GM23248 (cell line): ENCODE measurements at regions not wholly inside any gene's neighbourhood (a gene's known extent, or its start where the extent isn't known, plus 50 kb on each side); places are given as distances from the start of the nearest gene placed in this dataset.

Source experiments
- DNase-seq: peaks from one replicate; pipeline ENCODE4 v3.0.0-alpha.2; 2015
- H2AFZ ChIP-seq: fragments of 200-600 bp; sonication (generic); 2 replicates; pipeline ENCODE4 v1.6.1; 2016; ENCODE audit warnings: antibody characterized with exemption
- H3F3A ChIP-seq: fragments of 200-600 bp; sonication (generic); 2 replicates; pipeline ENCODE4 v1.6.1; 2016; ENCODE audit warnings: mild to moderate bottlenecking, antibody characterized with exemption, mixed run types; ENCODE audit not compliant: insufficient read depth
- H3K27ac ChIP-seq: fragments of 200-600 bp; sonication (generic); 2 replicates; pipeline ENCODE4 v1.5.1; 2016; ENCODE audit warnings: mild to moderate bottlenecking
- H3K27me3 ChIP-seq: fragments of 200-600 bp; sonication (generic); replicated peaks from 2 replicates; pipeline ENCODE4 v1.6.1; 2016; ENCODE audit warnings: mild to moderate bottlenecking; ENCODE audit not compliant: insufficient read depth
- H3K36me3 ChIP-seq: fragments of 200-600 bp; sonication (generic); 2 replicates; pipeline ENCODE4 v1.6.1; 2016; ENCODE audit warnings: low read depth, mild to moderate bottlenecking
- H3K4me1 ChIP-seq: fragments of 200-600 bp; sonication (generic); 2 replicates; pipeline ENCODE4 v1.6.1; 2016; ENCODE audit warnings: mild to moderate bottlenecking; ENCODE audit not compliant: insufficient read depth
- H3K4me2 ChIP-seq: fragments of 200-600 bp; sonication (generic); one replicate; pipeline ENCODE4 v1.6.1; 2016; ENCODE audit warnings: mild to moderate bottlenecking; ENCODE audit not compliant: unreplicated experiment
- H3K4me3 ChIP-seq: fragments of 200-600 bp; sonication (generic); 2 replicates; pipeline ENCODE4 v1.5.1; 2016; ENCODE audit warnings: mild to moderate bottlenecking
- H3K79me2 ChIP-seq: fragments of 200-600 bp; sonication (generic); 2 replicates; pipeline ENCODE4 v1.6.1; 2016; ENCODE audit warnings: mild to moderate bottlenecking; ENCODE audit not compliant: insufficient read depth
- H3K9ac ChIP-seq: fragments of 200-600 bp; sonication (generic); 2 replicates; pipeline ENCODE4 v1.6.1; 2016; ENCODE audit warnings: mild to moderate bottlenecking
- H3K9me2 ChIP-seq: fragments of 200-600 bp; sonication (generic); 2 replicates; pipeline ENCODE4 v1.6.1; 2016; ENCODE audit warnings: mixed run types, mild to moderate bottlenecking, moderate library complexity; ENCODE audit not compliant: insufficient read depth
- H3K9me3 ChIP-seq: fragments of 200-600 bp; sonication (generic); one replicate; pipeline ENCODE4 v1.6.1; 2017; ENCODE audit warnings: low read depth
- H4K20me1 ChIP-seq: fragments of 200-600 bp; sonication (generic); 2 replicates; pipeline ENCODE4 v1.6.0; 2016; ENCODE audit not compliant: insufficient read depth
- EZH2 ChIP-seq: fragments of 200-600 bp; sonication (generic); IDR thresholded peaks from 2 replicates; pipeline ENCODE4 v1.6.1; 2018; ENCODE audit warnings: antibody characterized with exemption, mild to moderate bottlenecking; ENCODE audit not compliant: insufficient read depth, poor library complexity, severe bottlenecking
- EZH2phosphoT487 ChIP-seq: fragments of 200-600 bp; sonication (generic); IDR thresholded peaks from 2 replicates; pipeline ENCODE4 v1.6.1; 2018; ENCODE audit warnings: antibody characterized with exemption, moderate library complexity, mild to moderate bottlenecking, low read depth; ENCODE audit not compliant: insufficient read depth
- WGBS, 2 experiments: methylation state at CpG; one replicate each; pipeline ENCODE4 v1.1.6; 2015 to 2017; ENCODE audit warnings: low lambda C conversion rate in 2 of 2, low coverage in 1 of 2; ENCODE audit errors: missing lambda C conversion rate in 2 of 2; 5-methylcytosine and 5-hydroxymethylcytosine counted together
- in situ Hi-C: fragments of 300-500 bp; cut with MboI; formaldehyde crosslinking; loops from 2 replicates; pipeline ENCODE4 v1.15.0; 2020

DNA sequence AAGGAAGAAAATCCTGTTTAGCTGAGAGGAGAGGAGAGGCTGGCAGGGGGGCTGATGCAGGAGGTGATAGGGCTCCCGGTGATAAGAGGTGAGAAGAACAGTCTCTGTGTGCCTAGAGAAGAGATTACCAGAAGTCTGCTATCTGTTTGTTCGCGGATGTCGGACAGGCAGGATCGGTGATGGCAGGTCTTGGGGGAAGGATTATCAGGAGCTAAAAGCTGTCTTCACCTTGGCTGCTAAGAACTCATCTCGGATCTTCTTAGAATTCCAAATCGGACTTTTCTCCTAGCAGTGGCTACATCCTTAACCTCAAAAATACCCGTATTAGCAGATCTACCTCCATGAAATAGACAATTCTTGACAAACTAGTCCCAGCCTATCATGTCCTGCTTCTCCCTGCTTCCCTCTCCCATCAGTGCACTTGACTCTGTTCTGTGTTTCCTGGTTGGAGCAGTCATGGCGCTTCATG is 282.1 kb upstream of the TRIB2 start:
- TF ChIP-seq EZH2phosphoT487, result no peak
- TF ChIP-seq EZH2, result no peak
- in situ Hi-C loops, result no loop called here
- WGBS, 2 experiments, result 89 to 92% methylated on average over 9 of the region's 9 CpGs

DNA sequence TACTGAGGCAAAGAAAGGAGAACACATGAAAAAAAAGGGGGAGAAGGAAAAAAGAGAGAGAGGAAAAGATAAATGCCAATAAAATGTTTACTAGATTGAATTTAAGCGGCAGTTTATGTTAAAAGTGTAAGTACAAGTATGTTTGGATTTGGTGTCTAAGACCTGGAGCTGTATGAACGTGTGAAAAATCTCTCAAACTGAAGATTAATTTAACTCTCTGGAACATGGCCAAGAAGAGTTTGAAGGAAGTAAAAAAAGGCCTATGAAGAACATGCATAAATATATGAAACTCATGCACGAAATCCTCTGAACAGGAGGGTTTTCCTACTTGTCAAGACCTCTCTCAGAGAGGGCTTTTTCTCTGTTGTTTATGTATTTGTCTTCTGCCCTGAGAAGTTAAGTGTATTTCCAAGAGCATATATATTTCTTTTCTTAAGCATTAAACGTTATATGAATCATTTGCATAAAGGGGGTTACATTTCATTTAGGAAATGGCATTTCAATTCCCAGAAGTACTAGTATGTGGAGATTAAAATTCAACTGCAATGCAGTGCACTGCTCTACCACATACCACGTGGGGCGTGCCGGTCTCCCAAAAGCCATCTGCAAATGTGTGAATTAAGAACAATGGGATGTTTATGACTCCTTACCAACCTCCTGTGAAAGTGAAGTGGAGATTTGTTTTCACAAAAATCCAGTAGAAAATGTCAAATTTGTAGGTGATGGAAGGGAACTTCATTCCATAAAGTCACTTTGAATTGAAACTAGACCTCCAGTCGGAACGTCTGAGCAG is 281.1 kb upstream of the TRIB2 start:
- H3K4me3 ChIP-seq, result no peak overlapping the region
- in situ Hi-C loops, result no loop called here
- no peaks in the 10 kb centered on the region for H3K36me3 ChIP-seq
- DNase-seq, result no peak
- peaks cover 12% of the 10 kb centered on the region for H3K4me1 ChIP-seq
- WGBS, 2 experiments, result 91 to 92% methylated on average over 9 of the region's 9 CpGs
- no peaks in the 10 kb centered on the region for H3K9me2 ChIP-seq
- TF ChIP-seq EZH2 (no peak), EZH2phosphoT487 (no peak)
- H3K27ac ChIP-seq, result no peak overlapping the region
- H3K27me3 ChIP-seq, result no peaks in the 10 kb centered on the region
- no peak overlapping the region for H3K4me2 ChIP-seq
- no peak overlapping the region for H3K9ac ChIP-seq
- H3K9me3 ChIP-seq, result no peaks in the 10 kb centered on the region
- H2AFZ ChIP-seq, result no peak overlapping the region
- no peaks in the 10 kb centered on the region for H3K79me2 ChIP-seq
- H3F3A ChIP-seq, result peaks cover under 1% of the 10 kb centered on the region; the same call in 1 of the 2 replicates
- no peaks in the 10 kb centered on the region for H4K20me1 ChIP-seq

More for the DNA sequence above, 282.1 kb upstream of the TRIB2 start:
- Histone ChIP-seq H2AFZ (no peak overlapping the region), H3K9me3 (no peaks in the 10 kb centered on the region), H3K4me1 (peaks cover 21% of the 10 kb centered on the region), H3K79me2 (no peaks in the 10 kb centered on the region), H3K9me2 (no peaks in the 10 kb centered on the region), H4K20me1 (no peaks in the 10 kb centered on the region), H3K4me2 (no peak overlapping the region), H3F3A (peaks cover 9% of the 10 kb centered on the region), H3K27me3 (no peaks in the 10 kb centered on the region), H3K36me3 (no peaks in the 10 kb centered on the region), H3K27ac (no peak overlapping the region), H3K4me3 (no peak overlapping the region), H3K9ac (no peak overlapping the region)
- no peak for DNase-seq

DNA sequence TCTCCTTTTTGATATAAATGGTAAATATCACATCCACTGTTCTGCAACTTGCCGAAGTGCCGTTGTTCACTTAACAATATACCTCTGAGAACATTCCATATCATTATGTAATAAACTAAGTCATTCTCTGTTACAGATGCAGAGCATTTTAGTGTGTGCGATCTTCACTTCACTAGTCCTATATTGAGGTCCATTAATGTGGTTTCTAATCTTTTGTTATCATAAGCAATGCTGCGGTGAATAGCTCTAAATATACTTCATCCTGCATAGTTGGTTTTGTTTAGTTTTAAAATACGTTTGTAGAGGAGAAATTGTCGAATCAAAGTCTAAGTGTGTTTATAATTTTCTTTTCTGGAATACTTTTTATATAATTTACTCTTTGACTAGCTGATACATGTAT is 280.3 kb upstream of the TRIB2 start:
- Histone ChIP-seq H2AFZ (no peak overlapping the region), H3K27ac (no peak overlapping the region), H3K9ac (no peak overlapping the region), H3K4me3 (no peak overlapping the region), H3K79me2 (no peaks in the 10 kb centered on the region), H4K20me1 (no peaks in the 10 kb centered on the region), H3K4me2 (no peak overlapping the region), H3K9me2 (no peaks in the 10 kb centered on the region), H3F3A (no peaks in the 10 kb centered on the region), H3K4me1 (peaks cover 9% of the 10 kb centered on the region; the same call in 1 of the 2 replicates), H3K27me3 (no peaks in the 10 kb centered on the region), H3K9me3 (no peaks in the 10 kb centered on the region), H3K36me3 (no peaks in the 10 kb centered on the region)
- WGBS, 2 experiments, result 85 to 87% methylated on average over 6 of the region's 6 CpGs
- TF ChIP-seq EZH2phosphoT487 (no peak), EZH2 (no peak)
- DNase-seq, result no peak
- in situ Hi-C loops, result no loop called here

DNA sequence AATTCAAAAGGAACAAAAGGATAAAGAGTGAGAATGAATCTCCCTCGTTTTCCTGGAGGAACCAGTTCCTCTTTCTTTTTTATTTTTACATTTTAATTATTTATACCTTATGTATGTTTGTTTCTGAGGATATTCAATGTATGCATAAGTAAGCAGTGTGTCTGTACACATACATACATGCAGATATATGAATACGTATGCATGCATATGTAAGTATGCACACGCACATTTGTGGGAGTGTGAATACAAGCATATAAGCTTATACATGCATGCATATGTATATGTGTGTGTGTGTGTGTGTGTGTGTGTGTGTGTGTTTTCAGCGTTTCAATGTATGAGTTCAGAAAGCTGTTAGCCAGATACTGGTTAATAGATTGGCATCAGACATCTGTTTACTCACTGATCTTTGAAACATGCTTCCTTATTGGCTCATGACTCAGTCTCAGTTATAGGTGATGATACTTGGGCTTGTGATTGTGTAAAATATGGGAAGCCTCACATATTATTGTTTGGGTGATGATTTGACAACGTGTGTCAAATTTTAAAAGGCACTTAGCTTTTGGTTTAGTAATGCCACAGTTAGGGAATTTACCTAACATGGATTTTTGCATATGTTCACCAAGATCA is 279.7 kb upstream of the TRIB2 start:
- no peaks in the 10 kb centered on the region for H3K27me3 ChIP-seq
- H3K27ac ChIP-seq, result no peak overlapping the region
- TF ChIP-seq EZH2phosphoT487, result no peak
- TF ChIP-seq EZH2, result no peak
- no peak overlapping the region for H3K4me2 ChIP-seq
- in situ Hi-C loops, result no loop called here
- H3K4me3 ChIP-seq, result no peak overlapping the region
- H3K4me1 ChIP-seq, result peaks cover 9% of the 10 kb centered on the region; the same call in 1 of the 2 replicates
- H2AFZ ChIP-seq, result no peak overlapping the region
- no peaks in the 10 kb centered on the region for H4K20me1 ChIP-seq
- no peaks in the 10 kb centered on the region for H3K79me2 ChIP-seq
- no peak for DNase-seq
- WGBS, 2 experiments, result 59 to 69% methylated on average over 5 of the region's 5 CpGs
- H3K36me3 ChIP-seq, result no peaks in the 10 kb centered on the region
- H3K9ac ChIP-seq, result no peak overlapping the region
- no peaks in the 10 kb centered on the region for H3K9me2 ChIP-seq
- H3F3A ChIP-seq, result no peaks in the 10 kb centered on the region
- no peaks in the 10 kb centered on the region for H3K9me3 ChIP-seq
